Loucy (cell line): ENCODE measurements at regions not wholly inside any gene's neighbourhood (a gene's known extent, or its start where the extent isn't known, plus 50 kb on each side); places are given as distances from the start of the nearest gene placed in this dataset.

Experiments used
- H2AFZ ChIP-seq: fragments of 200-600 bp; sonication (generic); 2 replicates; pipeline ENCODE4 v1.6.0; 2016; ENCODE audit warnings: antibody characterized with exemption, mild to moderate bottlenecking, low read length, moderate library complexity
- H3F3A ChIP-seq: fragments of 200-600 bp; 2 replicates; pipeline ENCODE4 v1.6.0; 2016; ENCODE audit warnings: antibody characterized with exemption, low read depth, mild to moderate bottlenecking
- H3K27me3 ChIP-seq: fragments of 200-600 bp; sonication (generic); 2 replicates; pipeline ENCODE4 v1.6.1; 2014; ENCODE audit warnings: low read length, mild to moderate bottlenecking; ENCODE audit not compliant: insufficient read depth, poor library complexity, severe bottlenecking
- H3K36me3 ChIP-seq: fragments of 200-600 bp; sonication (generic); 2 replicates; pipeline ENCODE4 v1.6.1; 2016; ENCODE audit warnings: low read length; ENCODE audit not compliant: insufficient read depth
- H3K4me1 ChIP-seq: fragments of 200-600 bp; sonication (generic); 2 replicates; pipeline ENCODE4 v1.5.1; 2014; ENCODE audit warnings: low read length, mild to moderate bottlenecking; ENCODE audit not compliant: insufficient read depth, poor library complexity, severe bottlenecking
- H3K4me2 ChIP-seq: fragments of 200-600 bp; sonication (generic); 2 replicates; pipeline ENCODE4 v1.6.0; 2014; ENCODE audit warnings: antibody characterized with exemption, low read length, low read depth, mild to moderate bottlenecking; ENCODE audit not compliant: poor library complexity, severe bottlenecking
- H3K4me3 ChIP-seq: fragments of 200-600 bp; sonication (generic); 2 replicates; pipeline ENCODE4 v1.5.1; 2014; ENCODE audit warnings: low read length, mild to moderate bottlenecking, mixed read lengths; ENCODE audit not compliant: poor library complexity, severe bottlenecking
- H3K79me2 ChIP-seq: fragments of 200-600 bp; sonication (generic); 2 replicates; pipeline ENCODE4 v1.6.1; 2014; ENCODE audit warnings: low read length; ENCODE audit not compliant: insufficient read depth
- H3K9ac ChIP-seq: fragments of 200-600 bp; sonication (generic); 2 replicates; pipeline ENCODE4 v1.6.0; 2014; ENCODE audit warnings: mild to moderate bottlenecking, low read depth, low read length, moderate library complexity; ENCODE audit not compliant: poor library complexity, severe bottlenecking
- H3K9me2 ChIP-seq: fragments of 200-600 bp; sonication (generic); replicated peaks from 2 replicates; pipeline ENCODE4 v1.6.1; 2016; ENCODE audit warnings: low read depth, low read length, mixed read lengths
- H3K9me3 ChIP-seq: fragments of 200-600 bp; sonication (generic); 2 replicates; pipeline ENCODE4 v1.6.1; 2014; ENCODE audit warnings: mild to moderate bottlenecking, antibody characterized with exemption, low read length, low read depth; ENCODE audit not compliant: insufficient read depth
- H4K20me1 ChIP-seq: fragments of 200-600 bp; sonication (generic); 2 replicates; pipeline ENCODE4 v1.6.0; 2014; ENCODE audit warnings: antibody characterized with exemption, low read length, mild to moderate bottlenecking; ENCODE audit not compliant: insufficient read depth, poor library complexity, severe bottlenecking
- EZH2phosphoT487 ChIP-seq: fragments of 200-600 bp; IDR thresholded peaks from 2 replicates; pipeline ENCODE4 v1.6.1; 2018; ENCODE audit warnings: antibody characterized with exemption, mild to moderate bottlenecking, moderate library complexity, borderline replicate concordance
- TF ChIP-seq, protein P1 (sequence below): fragments of 200-600 bp; sonication (generic); conservative IDR thresholded peaks from 2 replicates; pipeline ENCODE4 v1.5.1; 2014; ENCODE audit warnings: mild to moderate bottlenecking, antibody characterized with exemption, low read length

DNA sequence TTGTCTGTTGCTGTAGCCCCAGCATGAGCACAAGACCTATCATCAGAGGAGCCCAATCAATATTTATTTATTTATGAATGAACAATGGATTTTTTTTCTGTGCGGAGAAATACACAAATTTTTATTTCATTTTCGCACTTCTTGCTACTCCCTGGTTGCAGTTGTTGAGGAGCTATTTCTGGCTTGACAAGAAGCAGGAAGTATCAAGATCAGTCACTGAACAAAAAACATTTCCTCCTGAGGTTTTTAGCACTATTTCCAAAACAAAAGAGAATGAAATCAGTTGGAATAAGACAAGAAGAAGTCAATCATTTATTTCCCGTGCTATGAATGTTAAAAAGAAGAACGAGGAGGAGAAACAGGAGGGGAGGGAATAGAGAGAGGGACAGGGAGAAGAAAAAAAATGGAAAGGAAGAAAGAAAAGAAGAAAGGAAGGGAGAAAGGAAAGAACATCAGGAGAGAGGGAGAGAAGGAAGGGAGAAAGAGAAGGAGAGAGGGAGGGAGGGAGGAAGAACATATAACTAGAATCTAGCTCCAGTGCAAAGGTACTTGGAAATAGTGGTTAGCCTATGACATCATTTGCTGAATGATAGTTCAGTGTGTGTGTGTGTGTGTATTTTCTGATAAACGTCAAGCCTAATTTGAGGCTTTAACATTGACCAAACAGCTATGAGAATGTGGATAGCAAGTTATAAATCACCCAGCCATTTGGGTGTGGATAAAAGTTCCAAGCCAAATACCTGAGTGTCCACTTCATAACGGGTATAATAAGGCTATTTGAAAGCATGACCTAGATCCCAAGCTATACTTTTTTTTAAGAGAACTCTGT is 586.0 kb downstream of the EBF1 start:
- no peaks in the 10 kb centered on the region for H3K9me3 ChIP-seq
- no peaks in the 10 kb centered on the region for H3K27me3 ChIP-seq
- H4K20me1 ChIP-seq, result no peaks in the 10 kb centered on the region
- peaks cover 8% of the 10 kb centered on the region; the same call in 1 of the 2 replicates for H3F3A ChIP-seq
- H3K4me3 ChIP-seq, result peak overlapping the region; percentile 44
- H3K9ac ChIP-seq, result peak overlapping the region; percentile 49
- H3K79me2 ChIP-seq, result no peaks in the 10 kb centered on the region
- TF ChIP-seq, protein P1, sequence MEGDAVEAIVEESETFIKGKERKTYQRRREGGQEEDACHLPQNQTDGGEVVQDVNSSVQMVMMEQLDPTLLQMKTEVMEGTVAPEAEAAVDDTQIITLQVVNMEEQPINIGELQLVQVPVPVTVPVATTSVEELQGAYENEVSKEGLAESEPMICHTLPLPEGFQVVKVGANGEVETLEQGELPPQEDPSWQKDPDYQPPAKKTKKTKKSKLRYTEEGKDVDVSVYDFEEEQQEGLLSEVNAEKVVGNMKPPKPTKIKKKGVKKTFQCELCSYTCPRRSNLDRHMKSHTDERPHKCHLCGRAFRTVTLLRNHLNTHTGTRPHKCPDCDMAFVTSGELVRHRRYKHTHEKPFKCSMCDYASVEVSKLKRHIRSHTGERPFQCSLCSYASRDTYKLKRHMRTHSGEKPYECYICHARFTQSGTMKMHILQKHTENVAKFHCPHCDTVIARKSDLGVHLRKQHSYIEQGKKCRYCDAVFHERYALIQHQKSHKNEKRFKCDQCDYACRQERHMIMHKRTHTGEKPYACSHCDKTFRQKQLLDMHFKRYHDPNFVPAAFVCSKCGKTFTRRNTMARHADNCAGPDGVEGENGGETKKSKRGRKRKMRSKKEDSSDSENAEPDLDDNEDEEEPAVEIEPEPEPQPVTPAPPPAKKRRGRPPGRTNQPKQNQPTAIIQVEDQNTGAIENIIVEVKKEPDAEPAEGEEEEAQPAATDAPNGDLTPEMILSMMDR, result no peak
- TF ChIP-seq EZH2phosphoT487, result no peak
- H2AFZ ChIP-seq, result peak overlapping the region; percentile 62; the same call in 1 of the 2 replicates
- H3K9me2 ChIP-seq, result no peaks in the 10 kb centered on the region
- no peaks in the 10 kb centered on the region for H3K36me3 ChIP-seq
- H3K4me2 ChIP-seq, result peak overlapping the region; percentile 67
- peaks cover 44% of the 10 kb centered on the region for H3K4me1 ChIP-seq

DNA sequence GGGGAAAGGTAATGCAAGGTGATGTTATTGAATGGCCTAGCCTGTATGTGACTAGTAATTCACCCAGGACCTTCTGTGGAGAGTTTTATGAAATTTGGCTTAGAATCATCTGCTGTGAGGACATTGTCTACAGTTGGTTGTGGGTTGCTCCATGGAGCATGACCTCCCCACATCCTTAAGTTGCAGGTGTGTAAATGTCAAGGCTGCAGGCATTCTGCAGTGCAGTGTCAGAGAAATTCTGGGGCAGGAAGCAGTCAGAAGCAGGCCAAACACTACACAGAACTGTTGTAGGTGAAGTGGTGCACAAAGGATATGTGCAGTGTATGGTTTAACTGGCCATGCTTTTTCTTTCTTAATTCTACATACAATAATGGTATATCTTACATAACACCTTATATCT is 588.3 kb downstream of the EBF1 start:
- H2AFZ ChIP-seq, result no peak overlapping the region
- peaks cover 5% of the 10 kb centered on the region; the same call in 1 of the 2 replicates for H3K9me3 ChIP-seq
- peak overlapping the region; percentile 52 for H3K4me3 ChIP-seq
- no peaks in the 10 kb centered on the region for H4K20me1 ChIP-seq
- TF ChIP-seq EZH2phosphoT487, result no peak
- TF ChIP-seq, protein P1, result no peak
- peak overlapping the region; percentile 54 for H3K4me2 ChIP-seq
- H3K4me1 ChIP-seq, result peaks cover 44% of the 10 kb centered on the region
- no peaks in the 10 kb centered on the region for H3K79me2 ChIP-seq
- H3F3A ChIP-seq, result peaks cover 8% of the 10 kb centered on the region; the same call in 1 of the 2 replicates
- H3K9ac ChIP-seq, result peak overlapping the region; percentile 65
- H3K36me3 ChIP-seq, result no peaks in the 10 kb centered on the region
- no peaks in the 10 kb centered on the region for H3K27me3 ChIP-seq
- no peaks in the 10 kb centered on the region for H3K9me2 ChIP-seq

DNA sequence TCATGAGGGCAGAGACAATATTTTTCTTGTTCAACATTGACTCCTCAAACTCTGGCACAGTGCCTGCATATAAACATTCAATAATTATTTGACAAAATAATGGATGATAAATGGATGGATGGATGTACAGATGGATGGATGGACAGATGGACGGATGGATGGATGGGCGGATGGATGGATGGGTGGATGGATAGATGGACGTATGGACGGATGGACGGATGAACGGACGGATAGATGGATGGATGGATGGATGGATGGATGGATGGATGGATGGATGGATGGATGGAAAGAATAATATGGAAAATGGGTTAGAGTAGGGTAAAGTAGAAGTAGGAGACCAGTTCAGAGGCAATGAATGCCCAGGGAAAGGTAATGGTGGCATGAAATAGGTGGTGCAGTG is 589.2 kb downstream of the EBF1 start:
- H3K4me3 ChIP-seq, result no peak overlapping the region
- no peaks in the 10 kb centered on the region for H3K79me2 ChIP-seq
- TF ChIP-seq EZH2phosphoT487, result no peak
- TF ChIP-seq, protein P1, result no peak
- H3K4me1 ChIP-seq, result peaks cover 44% of the 10 kb centered on the region
- no peaks in the 10 kb centered on the region for H3K27me3 ChIP-seq
- H3K4me2 ChIP-seq, result peak overlapping the region; percentile 12
- no peaks in the 10 kb centered on the region for H4K20me1 ChIP-seq
- no peaks in the 10 kb centered on the region for H3K9me2 ChIP-seq
- H2AFZ ChIP-seq, result no peak overlapping the region
- H3K9me3 ChIP-seq, result peaks cover 11% of the 10 kb centered on the region; the same call in 1 of the 2 replicates
- peaks cover 8% of the 10 kb centered on the region; the same call in 1 of the 2 replicates for H3F3A ChIP-seq
- H3K9ac ChIP-seq, result peak overlapping the region; percentile 63
- H3K36me3 ChIP-seq, result no peaks in the 10 kb centered on the region
